SHP77 (cell line): ENCODE measurements at regions not wholly inside any gene's neighbourhood (a gene's known extent, or its start where the extent isn't known, plus 50 kb on each side); places are given as distances from the start of the nearest gene placed in this dataset.
"Not testable (repeated sequence)": the region's sequence is repeated elsewhere in the genome, so short reads cannot be mapped to it uniquely, and the experiment has no call there.

ENCODE experiments used
- DNase-seq, 2 experiments: peaks; one replicate each; lab custom pipeline; 2025; lab: John Stamatoyannopoulos, UW

DNA sequence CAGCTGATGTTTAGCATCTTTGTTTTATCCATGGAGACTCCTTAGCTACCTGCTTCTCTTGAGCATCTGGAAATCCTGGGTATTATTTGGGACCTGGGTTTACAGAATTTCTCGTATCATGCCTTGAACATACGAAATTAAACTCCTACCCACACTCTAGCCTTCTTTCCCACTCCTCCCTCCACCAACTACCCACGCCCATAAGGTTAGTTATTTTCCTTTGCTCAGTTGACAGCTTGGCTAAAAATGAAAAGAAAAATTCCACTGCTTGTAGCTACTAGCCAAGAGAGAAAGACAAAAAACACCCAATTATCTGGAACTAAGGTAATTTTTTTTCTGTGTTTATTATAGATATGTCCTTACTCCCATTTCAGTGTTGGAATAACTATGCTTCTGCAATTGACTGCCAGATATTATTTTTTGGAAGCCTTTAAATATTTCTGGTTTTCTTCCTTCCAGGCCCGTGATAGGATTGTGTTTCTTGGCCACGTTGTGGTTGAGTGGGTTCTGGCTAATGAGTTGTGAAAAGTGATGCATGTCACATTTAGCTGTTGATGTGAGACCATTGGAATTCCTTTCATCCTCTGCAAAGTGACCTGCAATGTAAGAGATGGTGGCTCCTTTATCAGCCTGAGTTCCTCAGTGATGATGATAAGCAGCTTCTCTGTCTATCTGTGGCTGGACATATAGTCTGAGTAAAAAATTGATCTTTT, 308.1 kb downstream of the LRRC70 start:
- DNase-seq: no peak

DNA sequence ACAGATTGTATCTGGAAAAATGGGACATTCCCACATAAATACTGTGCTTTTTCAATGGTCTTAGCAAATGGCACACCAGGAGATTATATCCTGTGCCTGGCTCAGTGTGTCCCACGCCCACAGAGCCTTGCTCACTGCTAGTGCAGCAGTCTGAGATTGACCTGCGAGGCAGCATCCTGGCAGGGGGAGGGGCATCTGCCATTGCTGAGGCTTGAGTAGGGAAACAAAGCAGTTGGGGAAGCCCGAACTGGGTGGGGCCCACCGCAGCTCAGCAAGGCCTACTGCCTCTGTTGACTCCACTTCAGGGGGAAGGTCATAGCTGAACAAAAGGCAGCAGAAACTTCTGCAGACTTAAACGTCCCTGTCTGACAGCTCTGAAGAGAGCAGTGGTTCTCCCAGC, 258.7 kb downstream of the LRRC70 start:
- not testable (repeated sequence) for DNase-seq

GRCh38 chr5:62829604-62829986, 251.0 kb downstream of the LRRC70 start:
- DNase-seq: no peak

DNA sequence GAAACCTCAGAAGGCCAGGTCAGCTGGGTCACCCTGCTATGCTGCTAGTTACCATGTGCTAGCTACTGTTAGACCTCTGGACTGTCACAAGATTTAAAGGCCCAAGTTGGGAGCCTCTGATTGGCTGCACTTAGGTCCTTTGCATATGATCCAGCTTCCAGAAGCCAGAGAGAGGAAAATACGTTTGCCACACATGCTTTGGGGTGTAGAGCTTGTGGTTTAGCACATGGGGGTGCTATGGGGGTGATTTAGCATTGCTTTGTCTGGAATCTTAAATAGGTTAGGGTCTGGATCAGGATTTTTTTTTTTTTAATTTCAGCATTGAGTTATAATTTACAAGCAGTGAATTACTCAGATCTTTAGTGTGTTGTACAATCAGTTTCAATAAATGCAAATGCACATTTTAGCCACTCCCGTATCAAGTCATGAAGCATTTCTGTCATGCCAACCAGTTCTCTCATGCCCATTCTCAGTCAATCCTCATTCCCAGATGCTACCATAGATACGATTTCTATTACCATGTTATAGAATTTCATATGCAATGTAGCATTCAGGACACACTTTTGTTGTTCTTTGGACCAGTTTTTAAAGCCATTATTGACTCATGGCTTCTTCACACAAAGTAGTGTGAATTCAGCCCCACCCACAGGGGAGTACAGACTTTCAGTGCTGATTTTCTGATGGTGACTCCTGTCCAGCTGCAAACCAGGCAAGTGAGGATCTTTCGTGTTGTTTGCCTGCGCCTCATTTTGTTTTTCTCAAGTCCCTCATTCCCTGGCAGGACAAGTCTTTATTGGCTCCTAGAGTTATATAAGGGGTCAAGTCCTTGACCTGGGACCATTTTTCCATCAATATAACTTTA, 250.4 kb downstream of the LRRC70 start:
- no peak for DNase-seq

GRCh38 chr5:62825623-62826220, 247.1 kb downstream of the LRRC70 start:
- no peak for DNase-seq

DNA sequence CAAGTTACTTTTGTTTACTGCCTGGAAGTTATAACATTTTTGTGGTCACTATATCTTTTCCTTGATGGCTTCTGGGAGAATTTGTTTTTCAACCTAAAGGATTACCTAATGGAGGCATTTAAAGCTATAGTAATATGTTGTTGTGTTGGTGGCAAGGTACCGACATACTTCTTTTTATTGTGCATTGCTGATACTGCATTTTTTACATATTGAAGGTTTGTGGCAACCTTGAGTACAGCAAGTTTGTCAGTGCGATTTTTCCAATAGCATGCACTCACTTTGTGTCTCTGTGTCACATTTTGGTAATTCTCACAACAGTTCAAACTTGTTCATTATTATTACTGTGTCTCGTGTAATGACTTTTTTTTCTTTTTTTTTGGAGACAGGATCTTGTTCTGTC, 246.3 kb downstream of the LRRC70 start:
- DNase-seq: no peak

DNA sequence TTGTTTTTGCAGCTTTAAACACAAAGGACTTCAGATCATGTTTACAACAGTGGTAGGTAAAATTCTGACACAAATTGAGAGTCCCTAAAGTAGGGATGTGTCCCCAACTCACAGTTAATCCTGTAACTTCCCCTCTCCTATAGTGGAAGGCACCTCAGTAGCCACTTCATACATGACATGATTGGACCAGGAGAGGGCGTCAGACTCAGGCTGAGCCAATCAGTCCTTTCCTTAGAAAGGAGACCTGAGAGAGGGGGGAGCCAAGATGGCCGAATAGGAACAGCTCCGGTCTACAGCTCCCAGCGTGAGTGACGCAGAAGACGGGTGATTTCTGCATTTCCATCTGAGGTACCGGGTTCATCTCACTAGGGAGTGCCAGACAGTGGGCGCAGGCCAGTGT, 238.4 kb downstream of the LRRC70 start:
- not testable (repeated sequence) for DNase-seq

GRCh38 chr5:62814991-62815390, 236.4 kb downstream of the LRRC70 start:
- DNase-seq: no peak

- no peak for DNase-seq
These were observed 234.1 kb downstream of the LRRC70 start for GRCh38 chr5:62812621-62813255.

- not testable (repeated sequence) for DNase-seq
These were observed 226.2 kb downstream of the LRRC70 start for GRCh38 chr5:62804819-62805218.

DNA sequence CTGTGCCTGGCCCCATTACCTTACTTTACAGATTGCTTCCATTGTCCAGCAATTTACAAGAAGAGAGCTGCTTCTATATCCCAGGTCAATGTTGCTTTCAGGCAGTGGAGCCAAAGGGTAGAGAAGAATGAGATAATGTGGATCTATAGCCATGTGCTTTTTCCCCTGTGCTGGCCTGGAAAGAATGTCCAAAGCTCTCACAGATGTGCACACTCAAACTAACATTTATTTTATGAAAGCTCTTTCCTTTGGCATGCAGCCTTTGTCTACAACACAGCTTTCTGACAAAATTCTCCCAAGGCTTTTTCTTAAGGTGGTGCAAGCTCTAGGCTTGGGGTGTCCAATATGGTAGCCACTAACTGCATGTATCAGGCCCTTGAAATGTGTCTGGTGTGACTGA, 217.3 kb downstream of the LRRC70 start:
- DNase-seq: no peak

- DNase-seq: no peak
These were observed 215.8 kb downstream of the LRRC70 start for GRCh38 chr5:62794456-62794855.

DNA sequence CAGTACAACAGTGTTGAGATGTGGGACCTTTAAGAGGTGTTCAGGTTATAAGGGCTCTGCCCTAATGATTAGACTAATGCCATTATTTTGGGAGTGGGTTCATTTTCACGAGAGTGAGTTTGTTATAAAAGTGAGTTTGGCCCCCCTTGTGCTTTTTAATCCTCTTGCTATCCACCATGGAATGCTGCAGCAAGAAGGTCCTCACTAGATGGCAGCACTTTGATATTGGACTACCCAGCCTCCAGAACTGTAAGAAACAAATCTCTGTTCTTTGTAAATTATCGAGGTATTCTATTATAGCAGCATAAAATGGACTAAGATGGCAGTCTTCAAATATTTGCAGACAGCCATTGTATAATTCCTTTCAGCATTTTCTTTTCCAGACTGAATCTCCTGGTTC, 212.4 kb downstream of the LRRC70 start:
- DNase-seq: no peak

- DNase-seq: no peak
These were observed 211.7 kb downstream of the LRRC70 start for GRCh38 chr5:62790348-62790747.

GRCh38 chr5:62786099-62786498, 207.5 kb downstream of the LRRC70 start:
- DNase-seq: no peak

- DNase-seq: no peak
These were observed 207.0 kb downstream of the LRRC70 start for GRCh38 chr5:62785588-62785987.

GRCh38 chr5:62783374-62784057, 204.9 kb downstream of the LRRC70 start:
- no peak for DNase-seq

GRCh38 chr5:62780888-62781287, 202.3 kb downstream of the LRRC70 start:
- no peak for DNase-seq

GRCh38 chr5:62780230-62780629, 201.6 kb downstream of the LRRC70 start:
- DNase-seq: no peak

DNA sequence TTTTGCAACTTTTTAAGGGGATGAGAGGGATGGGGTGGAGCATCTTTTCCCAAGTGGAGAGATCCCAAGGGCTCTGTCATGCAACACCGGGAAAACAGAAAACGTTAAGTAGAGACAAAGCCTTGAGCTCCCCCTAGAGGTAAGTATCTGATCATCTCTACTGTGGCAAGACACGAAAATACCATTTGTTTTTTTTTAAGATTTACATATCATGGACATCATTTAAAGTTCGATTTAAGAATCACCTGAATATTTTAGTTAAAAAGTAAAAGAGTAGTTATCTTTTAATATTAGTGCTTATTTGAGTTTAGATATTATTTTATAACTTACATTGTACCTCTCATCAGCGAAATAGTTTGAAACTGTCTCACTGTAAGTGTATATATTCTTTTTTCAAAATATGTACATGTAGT, 200.4 kb downstream of the LRRC70 start:
- peak; percentile 56 to 57 for DNase-seq

DNA sequence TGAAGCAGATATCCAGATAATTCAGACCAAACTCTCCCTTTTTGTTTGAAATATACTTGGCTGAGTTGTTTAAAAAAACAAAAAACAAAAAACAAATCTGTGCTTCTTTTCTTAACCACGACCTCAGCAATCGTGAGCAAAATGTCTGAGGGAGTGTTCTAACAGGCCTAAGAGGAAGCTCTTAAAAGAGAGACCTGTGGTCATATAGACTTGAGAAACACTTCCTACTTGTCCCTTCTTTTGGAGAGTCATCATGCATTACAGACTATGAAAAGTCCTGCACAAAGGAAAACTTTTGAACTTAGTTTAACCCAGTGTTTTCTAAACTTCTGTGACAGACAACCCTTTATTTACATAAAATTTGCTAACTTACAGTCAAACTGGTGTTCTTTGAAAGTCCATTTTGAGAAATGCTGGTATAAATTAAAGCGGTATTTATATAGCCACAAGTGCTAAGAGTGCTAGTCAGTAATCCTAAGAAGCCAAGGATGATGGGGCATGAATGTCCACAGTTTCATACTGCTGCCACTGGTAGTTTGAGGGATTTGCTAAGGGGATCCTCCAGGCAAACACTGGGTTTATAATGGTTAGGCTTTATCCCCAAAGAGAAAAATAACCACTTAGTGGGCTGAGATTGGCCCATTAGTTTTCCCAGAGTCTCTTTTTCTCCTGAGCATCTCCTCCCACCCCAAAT, 199.8 kb downstream of the LRRC70 start:
- DNase-seq: no peak
